Panc1 (cell line): ENCODE measurements at regions not wholly inside any gene's neighbourhood (a gene's known extent, or its start where the extent isn't known, plus 50 kb on each side); places are given as distances from the start of the nearest gene placed in this dataset.
"Not testable (repeated sequence)": the region's sequence is repeated elsewhere in the genome, so short reads cannot be mapped to it uniquely, and the experiment has no call there.

Source experiments
- ATAC-seq: fragments of 200-7000 bp; cut with Tn5 transposase; 2 replicates; pipeline ENCODE4 v1.9.1; 2020; ENCODE audit warnings: mild to moderate bottlenecking, moderate library complexity
- BruUV-seq: library from RNA; stranded (reverse); fragments of 400-500 nt; replicated peaks from 2 replicates; lab custom pipeline; 2021; lab: Mats Ljungman, UMichigan
- CTCF ChIA-PET: fragments of 300-600 bp; sonication (Branson Sonifier 250); formaldehyde crosslinking; loops from one replicate; lab custom pipeline; 2022; ENCODE audit warnings: antibody characterized with exemption; lab: Charles Lee
- POLR2A ChIA-PET: fragments of 300-600 bp; sonication (Branson Sonifier 250); formaldehyde crosslinking; loops from one replicate; lab custom pipeline; 2022; ENCODE audit warnings: antibody characterized with exemption; lab: Charles Lee
- DNase-seq: peaks from one replicate; pipeline ENCODE4 v3.0.0-alpha.2; 2010; ENCODE audit warnings: low read depth, low spot score
- H3K27ac ChIP-seq: 2 replicates; pipeline ENCODE4 v1.5.1; 2011; ENCODE audit warnings: mild to moderate bottlenecking, low read length, inconsistent platforms
- H3K27me3 ChIP-seq: fragments of 200-500 bp; sonication (Bioruptor generic); 2 replicates; pipeline ENCODE4 v1.6.0; 2014; ENCODE audit warnings: low read length, inconsistent platforms; ENCODE audit not compliant: control insufficient read depth, insufficient read depth
- H3K36me3 ChIP-seq: fragments of 200-500 bp; sonication (Bioruptor generic); 2 replicates; pipeline ENCODE4 v1.5.1; 2014; ENCODE audit warnings: inconsistent platforms, mild to moderate bottlenecking, low read length, moderate library complexity; ENCODE audit not compliant: control insufficient read depth, insufficient read depth
- H3K4me1 ChIP-seq: 2 replicates; pipeline ENCODE4 v1.5.1; 2011; ENCODE audit warnings: inconsistent platforms, mild to moderate bottlenecking, low read length, moderate library complexity; ENCODE audit not compliant: control insufficient read depth, insufficient read depth
- H3K4me3 ChIP-seq, 2 experiments: 2 replicates each; pipeline ENCODE4 v1.5.1; 2011 to 2012; ENCODE audit warnings: low read depth in 2 of 2, low read length in 2 of 2, mild to moderate bottlenecking in 2 of 2, inconsistent platforms in 1 of 2, moderate library complexity in 1 of 2
- H3K9me3 ChIP-seq: fragments of 200-500 bp; sonication (Bioruptor generic); 2 replicates; pipeline ENCODE4 v1.5.1; 2014; ENCODE audit warnings: low read depth, mild to moderate bottlenecking, inconsistent platforms, low read length, moderate library complexity; ENCODE audit not compliant: control insufficient read depth, insufficient read depth
- POLR2AphosphoS5 ChIP-seq: IDR thresholded peaks from 2 replicates; pipeline ENCODE4 v1.6.1; 2012; ENCODE audit warnings: mild to moderate bottlenecking, low read depth, low read length, moderate library complexity
- SIN3A ChIP-seq: IDR thresholded peaks from 2 replicates; pipeline ENCODE4 v1.6.1; 2012; ENCODE audit warnings: low read depth, mild to moderate bottlenecking, low read length, moderate library complexity, borderline replicate concordance; ENCODE audit not compliant: insufficient read depth
- TCF7L2 ChIP-seq: IDR thresholded peaks from 2 replicates; pipeline ENCODE4 v1.6.1; 2011; ENCODE audit warnings: mild to moderate bottlenecking, low read depth, low read length, inconsistent platforms
- in situ Hi-C: cut with HindIII; loops from 2 replicates; pipeline ENCODE4 v1.10.0; 2016; ENCODE audit warnings: low sequenced_read_pairs, low pct_unique_long_range_greater_than_20kb
- intact Hi-C: fragments of 100-400 bp; cut with micrococcal nuclease; formaldehyde crosslinking; loops from one replicate; pipeline ENCODE4 v1.10.0; 2022; ENCODE audit not compliant: unreplicated experiment
- TF ChIP-seq, protein P1 (sequence below): fragments of 450-650 bp; IDR thresholded peaks from 2 replicates; pipeline ENCODE4 v1.5.1; 2017; ENCODE audit warnings: mild to moderate bottlenecking
- TF ChIP-seq, protein P2 (sequence below), 2 experiments: IDR thresholded peaks; 2 replicates each; pipeline ENCODE4 v1.6.1; 2011 to 2012; ENCODE audit warnings: low read depth in 2 of 2, control low read depth in 1 of 2, low read length in 1 of 2, mild to moderate bottlenecking in 1 of 2, moderate library complexity in 1 of 2; ENCODE audit not compliant: insufficient read depth in 1 of 2

- POLR2A ChIA-PET, in situ Hi-C loops: not testable (repeated sequence)
These were observed 175.4 kb downstream of the IPO8 start for GRCh38 chr12:30520285-30520684.

GRCh38 chr12:30519535-30519934, 176.1 kb downstream of the IPO8 start:
- no TSS peak for BruUV-seq
- ChIA-PET POLR2A (no interaction called here), CTCF (no interaction called here)
- in situ Hi-C loops: no loop called here
- no peak overlapping the region for H3K4me3 ChIP-seq
- no peaks in the 10 kb centered on the region for H3K9me3 ChIP-seq
- intact Hi-C loops: loop anchor here (5.0 kb wide), 1 partner anchor 1002 kb away; no protein-coding TSS in a partner anchor
- no peaks in the 10 kb centered on the region for H3K36me3 ChIP-seq
- H3K4me1 ChIP-seq: no peaks in the 10 kb centered on the region
- no peak overlapping the region for H3K27ac ChIP-seq
- TF ChIP-seq, protein P1, sequence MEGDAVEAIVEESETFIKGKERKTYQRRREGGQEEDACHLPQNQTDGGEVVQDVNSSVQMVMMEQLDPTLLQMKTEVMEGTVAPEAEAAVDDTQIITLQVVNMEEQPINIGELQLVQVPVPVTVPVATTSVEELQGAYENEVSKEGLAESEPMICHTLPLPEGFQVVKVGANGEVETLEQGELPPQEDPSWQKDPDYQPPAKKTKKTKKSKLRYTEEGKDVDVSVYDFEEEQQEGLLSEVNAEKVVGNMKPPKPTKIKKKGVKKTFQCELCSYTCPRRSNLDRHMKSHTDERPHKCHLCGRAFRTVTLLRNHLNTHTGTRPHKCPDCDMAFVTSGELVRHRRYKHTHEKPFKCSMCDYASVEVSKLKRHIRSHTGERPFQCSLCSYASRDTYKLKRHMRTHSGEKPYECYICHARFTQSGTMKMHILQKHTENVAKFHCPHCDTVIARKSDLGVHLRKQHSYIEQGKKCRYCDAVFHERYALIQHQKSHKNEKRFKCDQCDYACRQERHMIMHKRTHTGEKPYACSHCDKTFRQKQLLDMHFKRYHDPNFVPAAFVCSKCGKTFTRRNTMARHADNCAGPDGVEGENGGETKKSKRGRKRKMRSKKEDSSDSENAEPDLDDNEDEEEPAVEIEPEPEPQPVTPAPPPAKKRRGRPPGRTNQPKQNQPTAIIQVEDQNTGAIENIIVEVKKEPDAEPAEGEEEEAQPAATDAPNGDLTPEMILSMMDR: no peak
- TF ChIP-seq SIN3A: no peak
- TF ChIP-seq TCF7L2: no peak
- TF ChIP-seq, protein P2, sequence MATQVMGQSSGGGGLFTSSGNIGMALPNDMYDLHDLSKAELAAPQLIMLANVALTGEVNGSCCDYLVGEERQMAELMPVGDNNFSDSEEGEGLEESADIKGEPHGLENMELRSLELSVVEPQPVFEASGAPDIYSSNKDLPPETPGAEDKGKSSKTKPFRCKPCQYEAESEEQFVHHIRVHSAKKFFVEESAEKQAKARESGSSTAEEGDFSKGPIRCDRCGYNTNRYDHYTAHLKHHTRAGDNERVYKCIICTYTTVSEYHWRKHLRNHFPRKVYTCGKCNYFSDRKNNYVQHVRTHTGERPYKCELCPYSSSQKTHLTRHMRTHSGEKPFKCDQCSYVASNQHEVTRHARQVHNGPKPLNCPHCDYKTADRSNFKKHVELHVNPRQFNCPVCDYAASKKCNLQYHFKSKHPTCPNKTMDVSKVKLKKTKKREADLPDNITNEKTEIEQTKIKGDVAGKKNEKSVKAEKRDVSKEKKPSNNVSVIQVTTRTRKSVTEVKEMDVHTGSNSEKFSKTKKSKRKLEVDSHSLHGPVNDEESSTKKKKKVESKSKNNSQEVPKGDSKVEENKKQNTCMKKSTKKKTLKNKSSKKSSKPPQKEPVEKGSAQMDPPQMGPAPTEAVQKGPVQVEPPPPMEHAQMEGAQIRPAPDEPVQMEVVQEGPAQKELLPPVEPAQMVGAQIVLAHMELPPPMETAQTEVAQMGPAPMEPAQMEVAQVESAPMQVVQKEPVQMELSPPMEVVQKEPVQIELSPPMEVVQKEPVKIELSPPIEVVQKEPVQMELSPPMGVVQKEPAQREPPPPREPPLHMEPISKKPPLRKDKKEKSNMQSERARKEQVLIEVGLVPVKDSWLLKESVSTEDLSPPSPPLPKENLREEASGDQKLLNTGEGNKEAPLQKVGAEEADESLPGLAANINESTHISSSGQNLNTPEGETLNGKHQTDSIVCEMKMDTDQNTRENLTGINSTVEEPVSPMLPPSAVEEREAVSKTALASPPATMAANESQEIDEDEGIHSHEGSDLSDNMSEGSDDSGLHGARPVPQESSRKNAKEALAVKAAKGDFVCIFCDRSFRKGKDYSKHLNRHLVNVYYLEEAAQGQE (IDR thresholded peaks at IDR 0.05; ENCODE audit: insufficient read depth in 1 of 2, low read depth in 2 of 2, low read length in 1 of 2): no peak
- no peak for TF ChIP-seq POLR2AphosphoS5
- no peak for DNase-seq
- peaks cover 4% of the 10 kb centered on the region; the same call in 1 of the 2 replicates for H3K27me3 ChIP-seq
- no peak for ATAC-seq

More at GRCh38 chr12:30520285-30520684, 175.4 kb downstream of the IPO8 start:
- H3K4me1 ChIP-seq, intact Hi-C loops, DNase-seq, H3K9me3 ChIP-seq, H3K36me3 ChIP-seq, BruUV-seq, ATAC-seq, H3K4me3 ChIP-seq, CTCF ChIA-PET, H3K27me3 ChIP-seq, H3K27ac ChIP-seq: not testable (repeated sequence)

GRCh38 chr12:30517320-30517719, 178.3 kb downstream of the IPO8 start:
- no peak for ATAC-seq

More at GRCh38 chr12:30517320-30517719, 178.3 kb downstream of the IPO8 start:
- ChIA-PET CTCF (no interaction called here), POLR2A (no interaction called here)
- no peaks in the 10 kb centered on the region for H3K4me1 ChIP-seq
- H3K4me3 ChIP-seq: no peak overlapping the region
- no peak overlapping the region for H3K27ac ChIP-seq
- in situ Hi-C loops: no loop called here
- DNase-seq: no peak
- H3K36me3 ChIP-seq: no peaks in the 10 kb centered on the region
- no TSS peak for BruUV-seq
- TF ChIP-seq, protein P1: no peak
- TF ChIP-seq, protein P2 (IDR thresholded peaks at IDR 0.05; ENCODE audit: insufficient read depth in 1 of 2, low read depth in 2 of 2, low read length in 1 of 2): no peak
- TF ChIP-seq POLR2AphosphoS5: no peak
- no peak for TF ChIP-seq TCF7L2
- no peak for TF ChIP-seq SIN3A
- intact Hi-C loops: loop anchor here (5.0 kb wide), 1 partner anchor 1000 kb away; no protein-coding TSS in a partner anchor
- peaks cover 4% of the 10 kb centered on the region; the same call in 1 of the 2 replicates for H3K27me3 ChIP-seq
- H3K9me3 ChIP-seq: no peaks in the 10 kb centered on the region
